B cell (primary cell): ENCODE measurements at regions not wholly inside any gene's neighbourhood (a gene's known extent, or its start where the extent isn't known, plus 50 kb on each side); places are given as distances from the start of the nearest gene placed in this dataset.

Source experiments
- ATAC-seq: fragments of 200-7000 bp; cut with Tn5 transposase; one replicate; pipeline ENCODE4 v1.10.0; 2021; ENCODE audit warnings: low read depth, mild to moderate bottlenecking, moderate number of reproducible peaks, moderate library complexity
- CTCF ChIA-PET: fragments of 350-600 bp; sonication (Branson Sonifier 250); formaldehyde crosslinking; loops from one replicate; lab custom pipeline; 2021; ENCODE audit warnings: antibody characterized with exemption, inconsistent platforms; lab: Charles Lee
- POLR2A ChIA-PET: fragments of 350-600 bp; sonication (Branson Sonifier 250); formaldehyde crosslinking; loops from one replicate; lab custom pipeline; 2021; ENCODE audit warnings: antibody characterized with exemption; lab: Charles Lee
- DNase-seq: peaks from one replicate; pipeline ENCODE4 v3.0.0; 2013
- H2AFZ ChIP-seq: 2 replicates; pipeline ENCODE4 v1.6.1; 2012; ENCODE audit warnings: mild to moderate bottlenecking, low read depth, low read length; ENCODE audit not compliant: insufficient read depth, poor library complexity, severe bottlenecking
- H3K27ac ChIP-seq, 2 donors: 1 replicate in 1 of 2; 2 replicates in 1 of 2; pipeline ENCODE4 v1.5.1; 2012 to 2013; ENCODE audit warnings: low read length in 2 of 2, mild to moderate bottlenecking in 2 of 2, moderate library complexity in 1 of 2
- H3K27me3 ChIP-seq, 4 experiments: fragments of 200-600 bp in 1 of 4; sonication (generic) in 1 of 4; replicated peaks in 1 of 4; 1 replicate in 2 of 4; 2 replicates in 2 of 4; pipeline versions ENCODE4 v1.6.1 to v1.7.0; 2013 to 2016; ENCODE audit warnings: low read length in 3 of 4, mild to moderate bottlenecking in 2 of 4, mixed read lengths in 1 of 4, moderate library complexity in 1 of 4; ENCODE audit not compliant: insufficient read depth in 4 of 4, control insufficient read depth in 3 of 4; ENCODE audit errors: control extremely low read depth in 1 of 4
- H3K36me3 ChIP-seq, 2 experiments: replicated peaks in 1 of 2; 1 replicate in 1 of 2; 2 replicates in 1 of 2; pipeline versions ENCODE4 v1.6.1 to v1.7.1; 2013; ENCODE audit warnings: low read length in 1 of 2; ENCODE audit not compliant: insufficient read depth in 2 of 2, control insufficient read depth in 1 of 2; ENCODE audit errors: control extremely low read depth in 1 of 2, extremely low read depth in 1 of 2
- H3K4me1 ChIP-seq, 2 donors: fragments of 200-600 bp in 1 of 2; sonication (generic) in 1 of 2; 1 replicate in 1 of 2; 2 replicates in 1 of 2; pipeline versions ENCODE4 v1.5.1 to v1.6.1; 2013 to 2017; ENCODE audit warnings: low read length in 2 of 2; ENCODE audit not compliant: control insufficient read depth in 2 of 2, insufficient read depth in 2 of 2
- H3K4me2 ChIP-seq: replicated peaks from 2 replicates; pipeline ENCODE3; 2012; ENCODE audit warnings: mild to moderate bottlenecking, low read depth, low read length; ENCODE audit not compliant: poor library complexity, severe bottlenecking
- H3K4me3 ChIP-seq, 5 experiments: fragments of 200-600 bp in 1 of 5; sonication (generic) in 1 of 5; 1 replicate in 3 of 5; 2 replicates in 2 of 5; pipeline versions ENCODE4 v1.5.1 to v1.7.0; 2011 to 2016; ENCODE audit warnings: low read length in 4 of 5, mild to moderate bottlenecking in 4 of 5, low read depth in 2 of 5, control low read depth in 1 of 5, moderate library complexity in 1 of 5; ENCODE audit not compliant: insufficient read depth in 1 of 5; ENCODE audit errors: control extremely low read depth in 1 of 5, extremely low read depth in 1 of 5
- H3K79me2 ChIP-seq: fragments of 200-600 bp; sonication (generic); one replicate; pipeline ENCODE4 v1.6.0; 2016; ENCODE audit warnings: low read length; ENCODE audit not compliant: control insufficient read depth, insufficient read depth
- H3K9ac ChIP-seq: fragments of 200-600 bp; sonication (generic); 2 replicates; pipeline ENCODE4 v1.6.1; 2017; ENCODE audit warnings: mild to moderate bottlenecking, low read length, moderate library complexity
- H3K9me3 ChIP-seq, 3 donors: one replicate each; pipeline versions ENCODE4 v1.6.1 to v1.7.1; 2013; ENCODE audit warnings: low read length in 2 of 3; ENCODE audit not compliant: control insufficient read depth in 2 of 3, insufficient read depth in 1 of 3; ENCODE audit errors: control extremely low read depth in 1 of 3
- H4K20me1 ChIP-seq: 2 replicates; pipeline ENCODE4 v1.6.0; 2012; ENCODE audit warnings: mild to moderate bottlenecking, low read length; ENCODE audit not compliant: insufficient read depth, control insufficient read depth, poor library complexity, severe bottlenecking
- H3K27ac Mint-ChIP-seq: one replicate; pipeline ENCODE4 v1.8.0; 2021; ENCODE audit warnings: mixed read lengths
- H3K27me3 Mint-ChIP-seq: one replicate; pipeline ENCODE4 v1.8.0; 2021; ENCODE audit warnings: mixed read lengths
- H3K4me1 Mint-ChIP-seq: one replicate; pipeline ENCODE4 v1.8.0; 2021; ENCODE audit warnings: mixed read lengths
- H3K4me3 Mint-ChIP-seq: one replicate; pipeline ENCODE4 v1.8.0; 2021; ENCODE audit warnings: mixed read lengths
- H3K9me3 Mint-ChIP-seq: one replicate; pipeline ENCODE4 v1.8.0; 2022; ENCODE audit warnings: mixed read lengths; ENCODE audit not compliant: insufficient read depth
- CTCF ChIP-seq: fragments of 200-600 bp; IDR thresholded peaks from one replicate; pipeline ENCODE4 v1.8.0; 2022; ENCODE audit warnings: antibody characterized with exemption, mild to moderate bottlenecking
- EZH2 ChIP-seq: IDR thresholded peaks from 2 replicates; pipeline ENCODE4 v1.6.1; 2012; ENCODE audit warnings: borderline replicate concordance, low read depth, mild to moderate bottlenecking, moderate library complexity, low read length; ENCODE audit not compliant: insufficient read depth, poor library complexity, severe bottlenecking
- WGBS: methylation state at CpG from one replicate; pipeline ENCODE4 v1.1.5; 2013; ENCODE audit warnings: missing lambda C conversion rate; ENCODE audit not compliant: insufficient coverage; 5-methylcytosine and 5-hydroxymethylcytosine counted together
- intact Hi-C: fragments of 100-400 bp; cut with micrococcal nuclease; formaldehyde crosslinking; loops from one replicate; pipeline ENCODE4 v1.10.0; 2022

GRCh38 chr10:117747636-117748035, 205.1 kb downstream of the EMX2 start:
- POLR2A ChIA-PET = no interaction called here
- no peaks in the 10 kb centered on the region for H3K4me1 Mint-ChIP-seq

DNA sequence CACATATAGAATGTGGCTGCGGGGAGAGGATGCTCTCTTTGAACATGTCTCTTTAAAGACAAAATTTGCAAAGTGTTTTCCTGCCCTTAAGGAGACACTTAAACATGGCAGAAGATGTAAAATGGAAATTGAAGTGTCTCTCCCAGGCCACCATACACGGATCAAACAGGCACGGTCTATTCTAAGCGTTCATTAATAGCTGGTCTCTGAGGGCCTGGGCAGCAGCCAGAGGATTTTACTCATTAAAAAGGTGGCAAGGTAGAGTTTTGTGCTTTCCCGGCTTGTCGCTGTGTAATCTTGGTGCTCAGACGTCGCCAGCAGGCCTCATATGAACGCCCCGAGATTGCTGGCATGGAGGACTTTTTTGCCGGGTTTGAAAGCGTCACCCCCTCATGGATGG, 205.5 kb downstream of the EMX2 start:
- H4K20me1 ChIP-seq = no peaks in the 10 kb centered on the region
- H3K27ac ChIP-seq = no peak overlapping the region
- no peaks in the 10 kb centered on the region for H3K79me2 ChIP-seq
- H3K4me1 Mint-ChIP-seq = no peaks in the 10 kb centered on the region
- TF ChIP-seq EZH2 (no peak), CTCF (no peak)
- ATAC-seq = no peak
- H3K4me3 Mint-ChIP-seq = no peak overlapping the region
- 96% methylated on average over 11 of the region's 12 CpGs for WGBS
- peaks cover 4% of the 10 kb centered on the region for H3K27me3 Mint-ChIP-seq
- H3K9ac ChIP-seq = no peak overlapping the region
- ChIA-PET POLR2A (no interaction called here), CTCF (no interaction called here)
- H3K9me3 ChIP-seq = peaks cover 0 to 4% (median 0%) of the 10 kb centered on the region in 3 donors
- no peak overlapping the region for H3K4me3 ChIP-seq
- H3K4me1 ChIP-seq = no peaks in the 10 kb centered on the region
- H3K27ac Mint-ChIP-seq = no peak overlapping the region
- H3K36me3 ChIP-seq = no peaks in the 10 kb centered on the region
- no peaks in the 10 kb centered on the region for H3K27me3 ChIP-seq
- no peak overlapping the region for H3K4me2 ChIP-seq
- no peak for DNase-seq
- intact Hi-C loops = no loop called here
- H3K9me3 Mint-ChIP-seq = no peaks in the 10 kb centered on the region
- H2AFZ ChIP-seq = no peak overlapping the region

More at GRCh38 chr10:117747636-117748035, 205.1 kb downstream of the EMX2 start:
- Histone ChIP-seq H3K9ac (no peak overlapping the region), H3K4me2 (no peak overlapping the region), H3K79me2 (no peaks in the 10 kb centered on the region), H3K9me3 (peaks cover 0 to 4% (median 0%) of the 10 kb centered on the region in 3 donors), H3K36me3 (no peaks in the 10 kb centered on the region), H2AFZ (no peak overlapping the region), H4K20me1 (no peaks in the 10 kb centered on the region), H3K4me3 (no peak overlapping the region), H3K4me1 (no peaks in the 10 kb centered on the region), H3K27ac (no peak overlapping the region), H3K27me3 (no peaks in the 10 kb centered on the region)
- Mint-ChIP-seq H3K9me3 (no peaks in the 10 kb centered on the region), H3K4me3 (no peak overlapping the region), H3K27ac (no peak overlapping the region), H3K27me3 (peaks cover 4% of the 10 kb centered on the region)
- 84% methylated on average over 5 of the region's 12 CpGs for WGBS
- DNase-seq = no peak
- TF ChIP-seq CTCF (no peak), EZH2 (no peak)
- CTCF ChIA-PET = no interaction called here
- ATAC-seq = no peak
- intact Hi-C loops = no loop called here
